GM12878 (cell line): ENCODE measurements at regions not wholly inside any gene's neighbourhood (a gene's known extent, or its start where the extent isn't known, plus 50 kb on each side); places are given as distances from the start of the nearest gene placed in this dataset.

ENCODE experiments used
- ATAC-seq: fragments of 200-7000 bp; cut with Tn5 transposase; 3 replicates; pipeline ENCODE4 v1.9.1; 2020; ENCODE audit warnings: mild to moderate bottlenecking, moderate library complexity
- BruUV-seq: library from RNA; stranded (reverse); fragments of 400-500 nt; replicated peaks from 2 replicates; lab custom pipeline; 2021; lab: Mats Ljungman, UMichigan
- CTCF ChIA-PET: fragments of 300-600 bp; sonication (Branson Sonifier 250); formaldehyde crosslinking; extraction: SDS; loops from one replicate; lab custom pipeline; 2021; ENCODE audit warnings: inconsistent platforms; lab: Yijun Ruan, JAX
- POLR2A ChIA-PET: fragments of 350-600 bp; formaldehyde crosslinking; extraction: SDS; loops from one replicate; lab custom pipeline; 2021; ENCODE audit warnings: inconsistent platforms; lab: Charles Lee
- RAD21 ChIA-PET: fragments of 300-600 bp; sonication (Branson Sonifier 250); formaldehyde crosslinking; loops from one replicate; lab custom pipeline; 2023; ENCODE audit warnings: antibody characterized with exemption; ENCODE audit not compliant: unreplicated experiment; lab: Charles Lee
- SMC1A ChIA-PET: fragments of 300-600 bp; sonication (Branson Sonifier 250); formaldehyde crosslinking; loops from one replicate; lab custom pipeline; 2023; ENCODE audit not compliant: unreplicated experiment, uncharacterized antibody; lab: Charles Lee
- DNase-seq: peaks from one replicate; pipeline ENCODE4 v3.0.0-alpha.2; 2011; ENCODE audit warnings: low read depth, low spot score
- FAIRE-seq: peaks from 3 replicates; lab custom pipeline; 2011; peaks lifted over from hg19 to GRCh38; lab: Jason Lieb, UNC
- H2AFZ ChIP-seq: 2 replicates; pipeline ENCODE4 v1.6.0; 2011; ENCODE audit warnings: low read depth, low read length, control low read depth; ENCODE audit not compliant: control insufficient read depth
- H3K27ac ChIP-seq: 2 replicates; pipeline ENCODE4 v1.5.1; 2011; ENCODE audit warnings: control low read depth; ENCODE audit not compliant: control insufficient read depth, insufficient read depth
- H3K27me3 ChIP-seq, 2 experiments: replicated peaks in 1 of 2; 2 replicates each; pipeline versions ENCODE4 v1.6.0 to v1.6.1; 2011; ENCODE audit warnings: low read length in 1 of 2; ENCODE audit not compliant: control insufficient read depth in 2 of 2, insufficient read depth in 2 of 2
- H3K36me3 ChIP-seq, 2 experiments: 2 replicates each; pipeline ENCODE4 v1.5.1; 2011; ENCODE audit warnings: low read length in 1 of 2; ENCODE audit not compliant: control insufficient read depth in 2 of 2, insufficient read depth in 2 of 2
- H3K4me1 ChIP-seq: 2 replicates; pipeline ENCODE4 v1.6.1; 2011; ENCODE audit warnings: mild to moderate bottlenecking, low read length, moderate library complexity, mixed read lengths; ENCODE audit not compliant: control insufficient read depth, insufficient read depth
- H3K4me2 ChIP-seq: 2 replicates; pipeline ENCODE4 v1.6.0; 2011; ENCODE audit warnings: control low read depth; ENCODE audit not compliant: control insufficient read depth, insufficient read depth
- H3K4me3 ChIP-seq: fragments of 200-600 bp; sonication (generic); 2 replicates; pipeline ENCODE4 v1.5.1; 2016
- H3K79me2 ChIP-seq: 2 replicates; pipeline ENCODE4 v1.6.0; 2011; ENCODE audit warnings: low read length; ENCODE audit not compliant: control insufficient read depth, insufficient read depth
- H3K9ac ChIP-seq: 2 replicates; pipeline ENCODE4 v1.8.0; 2011; ENCODE audit warnings: low read length, control low read depth, mixed read lengths; ENCODE audit not compliant: control insufficient read depth, insufficient read depth
- H3K9me3 ChIP-seq: replicated peaks from 3 replicates; pipeline ENCODE4 v1.5.1; 2011; ENCODE audit warnings: mild to moderate bottlenecking, low read length; ENCODE audit not compliant: control insufficient read depth, insufficient read depth
- H4K20me1 ChIP-seq: 2 replicates; pipeline ENCODE4 v1.6.0; 2011; ENCODE audit not compliant: control insufficient read depth, insufficient read depth
- ATF7 ChIP-seq: fragments of 450-650 bp; IDR thresholded peaks from 2 replicates; pipeline ENCODE4 v1.6.1; 2016; ENCODE audit warnings: low read depth, mild to moderate bottlenecking
- BRCA1 ChIP-seq: IDR thresholded peaks from 2 replicates; pipeline ENCODE4 v1.6.1; 2011; ENCODE audit warnings: low read depth, low read length, improper control_type of control experiment
- DPF2 ChIP-seq: fragments of 450-650 bp; IDR thresholded peaks from 2 replicates; pipeline ENCODE4 v1.6.1; 2017; ENCODE audit warnings: mild to moderate bottlenecking
- FOXM1 ChIP-seq: IDR thresholded peaks from 2 replicates; pipeline ENCODE4 v1.6.1; 2012; ENCODE audit warnings: low read depth, mild to moderate bottlenecking, inconsistent platforms, low read length, moderate library complexity
- GATAD2B ChIP-seq: fragments of 450-650 bp; conservative IDR thresholded peaks from 2 replicates; pipeline ENCODE4 v1.6.1; 2017; ENCODE audit warnings: low read depth, mild to moderate bottlenecking, moderate library complexity
- MYB ChIP-seq: fragments of 150-350 bp; IDR thresholded peaks from 2 replicates; pipeline ENCODE4 v1.6.1; 2014; ENCODE audit warnings: mild to moderate bottlenecking, low read depth, low read length, borderline replicate concordance
- NR2C2 ChIP-seq: IDR thresholded peaks from 2 replicates; pipeline ENCODE4 v1.6.1; 2011; ENCODE audit warnings: borderline replicate concordance, low read depth; ENCODE audit not compliant: control insufficient read depth, insufficient read length
- POLR2A ChIP-seq: IDR thresholded peaks from 2 replicates; pipeline ENCODE4 v1.6.1; 2011; ENCODE audit warnings: low read depth, mild to moderate bottlenecking, low read length
- RB1 ChIP-seq: fragments of 450-650 bp; formaldehyde crosslinking; IDR thresholded peaks from 2 replicates; pipeline ENCODE4 v1.6.1; 2017; ENCODE audit warnings: mild to moderate bottlenecking, borderline replicate concordance
- SMARCA5 ChIP-seq: fragments of 450-650 bp; IDR thresholded peaks from 2 replicates; pipeline ENCODE4 v1.6.1; 2017; ENCODE audit warnings: mild to moderate bottlenecking
- STAT1 ChIP-seq: fragments of 450-650 bp; conservative IDR thresholded peaks from 2 replicates; pipeline ENCODE4 v1.6.1; 2014; ENCODE audit warnings: antibody characterized with exemption, mild to moderate bottlenecking
- TCF12 ChIP-seq: IDR thresholded peaks from 2 replicates; pipeline ENCODE4 v1.6.1; 2011; ENCODE audit warnings: low read depth, mild to moderate bottlenecking, low read length
- ZNF207 ChIP-seq: fragments of 450-650 bp; IDR thresholded peaks from 2 replicates; pipeline ENCODE4 v1.6.1; 2014; ENCODE audit warnings: antibody characterized with exemption, mild to moderate bottlenecking, borderline replicate concordance
- ZNF622 ChIP-seq: fragments of 450-650 bp; IDR thresholded peaks from 2 replicates; pipeline ENCODE4 v1.6.1; 2017; ENCODE audit warnings: mild to moderate bottlenecking, inconsistent platforms
- WGBS: methylation state at CpG from one replicate; pipeline ENCODE4 v1.1.6; 2016; ENCODE audit warnings: low lambda C conversion rate; ENCODE audit not compliant: insufficient replicate concordance, insufficient coverage; ENCODE audit errors: missing lambda C conversion rate; 5-methylcytosine and 5-hydroxymethylcytosine counted together
- in situ Hi-C: fragments of 300-500 bp; cut with MboI; formaldehyde crosslinking; loops from 9 replicates; pipeline ENCODE4 v1.14.3; 2018; ENCODE audit warnings: mixed read lengths
- intact Hi-C: fragments of 100-400 bp; cut with micrococcal nuclease; formaldehyde crosslinking; loops from one replicate; pipeline ENCODE4 v1.14.2; 2022; ENCODE audit not compliant: unreplicated experiment

- intact Hi-C loops: no loop called here
- CTCF ChIA-PET: no interaction called here
- SMC1A ChIA-PET: no interaction called here
- H3K27ac ChIP-seq: no peak overlapping the region
- H2AFZ ChIP-seq: no peak overlapping the region
- 6% methylated on average over 7 of the region's 7 CpGs for WGBS
- TF ChIP-seq BRCA1 (no peak), ZNF207 (no peak), GATAD2B (no peak), POLR2A (no peak), TCF12 (no peak), ZNF622 (no peak), ATF7 (no peak), NR2C2 (no peak), RB1 (no peak), SMARCA5 (no peak), DPF2 (no peak), MYB (no peak), STAT1 (no peak), FOXM1 (no peak)
- in situ Hi-C loops: no loop called here
- POLR2A ChIA-PET: no interaction called here
- DNase-seq (no peak), ATAC-seq (no peak), FAIRE-seq (no peak)
- H4K20me1 ChIP-seq: no peaks in the 10 kb centered on the region
- no TSS peak for BruUV-seq
- H3K4me2 ChIP-seq: no peak overlapping the region
- RAD21 ChIA-PET: no interaction called here
- no peaks in the 10 kb centered on the region for H3K79me2 ChIP-seq
- H3K4me3 ChIP-seq: no peak overlapping the region
- H3K4me1 ChIP-seq: no peaks in the 10 kb centered on the region
- H3K9ac ChIP-seq: no peak overlapping the region
- no peaks in the 10 kb centered on the region for H3K36me3 ChIP-seq
- no peaks in the 10 kb centered on the region for H3K9me3 ChIP-seq
- H3K27me3 ChIP-seq: no peaks in the 10 kb centered on the region; a peak in 1 of 4 replicates
These were observed 568.0 kb upstream of the KLF4 start for GRCh38 chr9:108057421-108058134.
